ENCODE measurements at regions not wholly inside any gene's neighbourhood (a gene's known extent, or its start where the extent isn't known, plus 50 kb on each side); places are given as distances from the start of the nearest gene placed in this dataset.

- no peak for DNase-seq
- Histone ChIP-seq H3K4me3 (replicated peaks in 1 of 3) (no peak overlapping the region), H3K4me1 (no peaks in the 10 kb centered on the region), H3K27ac (no peak overlapping the region), H3K27me3 (no peaks in the 10 kb centered on the region), H3K36me3 (no peaks in the 10 kb centered on the region), H3K9me3 (no peaks in the 10 kb centered on the region)
- TF ChIP-seq POLR2A (IDR thresholded peaks at IDR 0.05) (no peak), CTCF (IDR thresholded peaks at IDR 0.05) (no peak)
- intact Hi-C loops (cut with DNase I): no loop called here
- WGBS, 2 donors: 84% methylated on average over 3 of the region's 3 CpGs
These were observed 753.5 kb upstream of the PKDCC start for GRCh38 chr2:41294331-41294730.

GRCh38 chr2:41313082-41313481, 734.7 kb upstream of the PKDCC start:
- H3K27me3 ChIP-seq: no peaks in the 10 kb centered on the region
- DNase-seq: no peak
- H3K36me3 ChIP-seq: no peaks in the 10 kb centered on the region
- no peak overlapping the region for H3K27ac ChIP-seq
- WGBS, 2 donors: 17 to 22% methylated on average over 1 of the region's 1 CpG
- no peak for TF ChIP-seq CTCF (IDR thresholded peaks at IDR 0.05)
- H3K9me3 ChIP-seq: no peaks in the 10 kb centered on the region
- intact Hi-C loops (cut with DNase I): no loop called here
- H3K4me1 ChIP-seq: no peaks in the 10 kb centered on the region
- H3K4me3 ChIP-seq (replicated peaks in 1 of 3): no peak overlapping the region

GRCh38 chr2:41314511-41315070, 733.2 kb upstream of the PKDCC start:
- no peaks in the 10 kb centered on the region for H3K27me3 ChIP-seq
- no peak overlapping the region for H3K4me3 ChIP-seq (replicated peaks in 1 of 3)
- intact Hi-C loops (cut with DNase I): no loop called here
- no peak for DNase-seq
- 53 to 64% methylated on average over 3 of the region's 3 CpGs for WGBS, 2 donors
- H3K27ac ChIP-seq: no peak overlapping the region
- no peaks in the 10 kb centered on the region for H3K9me3 ChIP-seq
- H3K36me3 ChIP-seq: no peaks in the 10 kb centered on the region
- no peaks in the 10 kb centered on the region for H3K4me1 ChIP-seq
- TF ChIP-seq POLR2A (IDR thresholded peaks at IDR 0.05): no peak
- no peak for TF ChIP-seq CTCF (IDR thresholded peaks at IDR 0.05)

GRCh38 chr2:41319437-41319836, 728.4 kb upstream of the PKDCC start:
- Histone ChIP-seq H3K36me3 (no peaks in the 10 kb centered on the region), H3K9me3 (no peaks in the 10 kb centered on the region), H3K27ac (no peak overlapping the region), H3K27me3 (no peaks in the 10 kb centered on the region), H3K4me3 (replicated peaks in 1 of 3) (no peak overlapping the region), H3K4me1 (no peaks in the 10 kb centered on the region)
- 89 to 94% methylated on average over 6 of the region's 6 CpGs for WGBS, 2 donors
- TF ChIP-seq POLR2A (IDR thresholded peaks at IDR 0.05) (no peak), CTCF (IDR thresholded peaks at IDR 0.05) (no peak)
- intact Hi-C loops (cut with DNase I): no loop called here
- no peak for DNase-seq

- no peak for TF ChIP-seq CTCF (IDR thresholded peaks at IDR 0.05)
- no peak for TF ChIP-seq POLR2A (IDR thresholded peaks at IDR 0.05)
- H3K4me3 ChIP-seq (replicated peaks in 1 of 3): no peak overlapping the region
- no peaks in the 10 kb centered on the region for H3K36me3 ChIP-seq
- intact Hi-C loops (cut with DNase I): no loop called here
- H3K9me3 ChIP-seq: no peaks in the 10 kb centered on the region
- DNase-seq: no peak
- WGBS, 2 donors: 83 to 84% methylated on average over 5 of the region's 5 CpGs
- H3K4me1 ChIP-seq: no peaks in the 10 kb centered on the region
- no peaks in the 10 kb centered on the region for H3K27me3 ChIP-seq
- no peak overlapping the region for H3K27ac ChIP-seq
These were observed 727.3 kb upstream of the PKDCC start for GRCh38 chr2:41320491-41320890.

Measured in thyroid gland (tissue), 4 donors.